Activated CD4-positive, alpha-beta T cell treated with anti-CD3 and anti-CD28 coated beads, Interleukin-2, amount 10 ng/mL, durations not matched to agents 24 days and 14 days (primary cell): ENCODE measurements at regions not wholly inside any gene's neighbourhood (a gene's known extent, or its start where the extent isn't known, plus 50 kb on each side); places are given as distances from the start of the nearest gene placed in this dataset.

ENCODE experiments used
- DNase-seq: peaks from one replicate; pipeline ENCODE4 v3.0.0; 2022
- H3K27ac Mint-ChIP-seq: one replicate; pipeline ENCODE4 v1.8.0; 2022; ENCODE audit warnings: mild to moderate bottlenecking, mixed read lengths
- H3K27me3 Mint-ChIP-seq: one replicate; pipeline ENCODE4 v1.8.0; 2022; ENCODE audit warnings: mixed read lengths
- H3K36me3 Mint-ChIP-seq: one replicate; pipeline ENCODE4 v1.8.0; 2022; ENCODE audit warnings: low read depth, mild to moderate bottlenecking, mixed read lengths
- H3K4me1 Mint-ChIP-seq: one replicate; pipeline ENCODE4 v1.8.0; 2021; ENCODE audit warnings: mixed read lengths
- H3K4me3 Mint-ChIP-seq: one replicate; pipeline ENCODE4 v1.8.0; 2022; ENCODE audit warnings: mild to moderate bottlenecking, moderate library complexity, mixed read lengths
- H3K9me3 Mint-ChIP-seq: one replicate; pipeline ENCODE4 v1.8.0; 2021; ENCODE audit warnings: mixed read lengths
- intact Hi-C: fragments of 100-400 bp; cut with micrococcal nuclease; formaldehyde crosslinking; loops from one replicate; pipeline ENCODE4 v1.15.1; 2023

DNA sequence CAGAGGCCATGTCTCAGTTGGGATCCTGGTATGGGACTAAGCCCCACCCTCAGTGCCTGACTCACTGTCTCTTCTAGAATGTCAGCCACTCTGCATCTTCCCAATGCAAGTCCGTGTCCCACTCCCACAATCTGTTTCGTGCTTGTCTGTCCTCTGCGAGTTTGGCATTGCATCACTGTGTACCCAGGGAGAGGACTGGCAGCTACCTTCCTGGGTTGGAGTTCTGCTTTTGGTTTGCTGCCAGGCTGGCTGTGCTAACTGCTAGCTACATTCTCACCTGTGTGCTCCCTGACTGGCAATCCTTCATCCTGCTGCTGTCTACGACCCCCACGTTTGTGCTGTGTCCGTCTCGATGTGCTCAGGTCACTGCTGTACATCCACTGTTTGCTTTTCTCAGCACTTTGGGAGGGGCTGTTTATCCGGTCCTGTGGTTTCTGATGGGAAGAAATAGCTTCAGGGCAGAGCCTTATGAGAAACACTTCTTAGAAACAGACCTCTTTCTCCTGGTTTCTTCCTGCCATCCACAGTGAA lies 56.0 kb upstream of the GLI3 start:
- H3K4me3 Mint-ChIP-seq = no peak overlapping the region

DNA sequence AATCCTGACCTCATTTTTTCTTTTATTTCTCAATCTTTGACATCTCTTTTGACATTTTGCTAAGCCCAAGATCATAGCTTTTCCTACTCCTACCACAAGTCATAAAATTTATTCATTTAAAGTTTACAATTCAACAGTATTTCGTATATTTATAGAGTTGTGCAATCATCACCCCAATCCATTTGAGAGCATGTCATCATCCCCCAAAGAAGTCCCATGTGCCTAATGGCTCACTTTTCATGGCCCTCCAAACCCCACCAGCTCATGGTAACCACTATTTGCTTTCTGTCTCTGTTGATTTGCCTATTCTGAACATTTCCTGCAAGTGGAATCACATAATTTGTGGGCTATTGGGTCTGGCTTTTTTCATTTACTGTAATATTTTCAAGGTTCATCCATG lies 52.5 kb upstream of the GLI3 start:
- Mint-ChIP-seq H3K27ac (no peak overlapping the region), H3K9me3 (no peaks in the 10 kb centered on the region), H3K36me3 (no peaks in the 10 kb centered on the region), H3K4me3 (no peak overlapping the region), H3K27me3 (no peaks in the 10 kb centered on the region), H3K4me1 (no peaks in the 10 kb centered on the region)
- no peak for DNase-seq
- intact Hi-C loops = no loop called here

More for the DNA sequence above, 56.0 kb upstream of the GLI3 start:
- DNase-seq = no peak
- H3K4me1 Mint-ChIP-seq = no peaks in the 10 kb centered on the region
- intact Hi-C loops = no loop called here
- no peaks in the 10 kb centered on the region for H3K9me3 Mint-ChIP-seq
- no peaks in the 10 kb centered on the region for H3K36me3 Mint-ChIP-seq
- H3K27me3 Mint-ChIP-seq = no peaks in the 10 kb centered on the region
- H3K27ac Mint-ChIP-seq = no peak overlapping the region
